NT2/D1 (cell line): ENCODE measurements at regions not wholly inside any gene's neighbourhood (a gene's known extent, or its start where the extent isn't known, plus 50 kb on each side); places are given as distances from the start of the nearest gene placed in this dataset.

Experiments used
- YY1 ChIP-seq: IDR thresholded peaks from 2 replicates; pipeline ENCODE4 v1.6.1; 2011; ENCODE audit not compliant: insufficient read length, insufficient read depth
- ZNF274 ChIP-seq: IDR thresholded peaks from 2 replicates; pipeline ENCODE4 v1.6.1; 2011; ENCODE audit warnings: mild to moderate bottlenecking, low read depth, low read length

DNA sequence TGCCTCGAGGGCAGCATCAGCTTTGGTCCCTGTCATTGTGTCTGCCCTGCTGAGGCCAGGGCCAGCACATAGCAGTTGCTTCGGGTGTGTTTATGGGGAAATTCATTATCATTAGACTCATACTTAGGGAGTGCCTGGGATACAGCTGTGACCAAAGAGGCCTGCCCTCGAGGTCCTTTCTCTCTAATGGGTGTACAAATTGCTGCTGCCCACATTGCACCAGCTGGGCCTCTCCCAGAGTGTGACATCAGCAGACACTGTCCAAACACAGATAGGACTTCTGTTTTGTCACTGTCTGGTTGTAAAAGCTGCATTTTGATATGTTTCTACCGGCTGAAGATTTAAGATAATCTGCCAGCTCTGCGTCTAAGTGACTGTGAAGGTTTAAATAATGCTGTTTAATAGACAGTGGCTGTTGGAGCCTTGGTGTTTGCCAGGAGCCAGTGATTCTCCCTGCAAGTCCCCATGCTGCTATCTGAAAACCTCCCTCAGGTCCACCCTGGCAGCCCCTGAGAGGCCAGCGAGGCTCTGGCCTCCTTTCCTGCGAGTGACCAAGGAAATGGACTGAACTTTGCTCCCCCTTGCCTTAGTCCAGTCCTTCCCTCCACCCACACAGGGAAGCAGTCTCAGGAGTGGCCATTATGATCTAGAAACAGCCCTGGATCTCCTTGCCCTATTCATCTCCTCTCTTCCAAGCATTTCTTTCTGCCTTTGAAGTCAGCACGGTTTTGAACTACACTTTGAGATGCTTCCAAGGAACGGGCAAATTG, 505.2 kb downstream of the TBC1D22A start:
- no peak for TF ChIP-seq YY1
- TF ChIP-seq ZNF274 = no peak
